H9 (cell line): ENCODE measurements at regions not wholly inside any gene's neighbourhood (a gene's known extent, or its start where the extent isn't known, plus 50 kb on each side); places are given as distances from the start of the nearest gene placed in this dataset.

Experiments
- DNase-seq: peaks from one replicate; pipeline ENCODE4 v3.0.0-alpha.2; 2017
- H2AFZ ChIP-seq: one replicate; pipeline ENCODE4 v1.6.1; 2013; ENCODE audit warnings: mild to moderate bottlenecking, low read length, control low read depth, moderate library complexity
- H2AK5ac ChIP-seq: 2 replicates; pipeline ENCODE4 v1.6.1; 2013; ENCODE audit warnings: low read length, control low read depth, mixed read lengths; ENCODE audit not compliant: insufficient read length
- H2BK120ac ChIP-seq: one replicate; pipeline ENCODE4 v1.6.1; 2013; ENCODE audit warnings: low read depth, mild to moderate bottlenecking, low read length, control low read depth, inconsistent platforms; ENCODE audit not compliant: poor library complexity, severe bottlenecking
- H2BK12ac ChIP-seq: 2 replicates; pipeline ENCODE4 v1.6.1; 2013; ENCODE audit warnings: low read length, control low read depth, mixed read lengths, low read depth; ENCODE audit not compliant: insufficient read length
- H2BK15ac ChIP-seq: 2 replicates; pipeline ENCODE4 v1.6.1; 2013; ENCODE audit warnings: low read depth, low read length, control low read depth
- H2BK20ac ChIP-seq: one replicate; pipeline ENCODE4 v1.6.1; 2013; ENCODE audit warnings: low read depth, mild to moderate bottlenecking, low read length, control low read depth, inconsistent platforms; ENCODE audit not compliant: poor library complexity, severe bottlenecking
- H2BK5ac ChIP-seq: 2 replicates; pipeline ENCODE4 v1.6.1; 2013; ENCODE audit warnings: low read length, control low read depth, mixed read lengths; ENCODE audit not compliant: insufficient read length
- H3K14ac ChIP-seq: 2 replicates; pipeline ENCODE4 v1.6.1; 2013; ENCODE audit warnings: low read length, control low read depth; ENCODE audit not compliant: insufficient read depth
- H3K18ac ChIP-seq: 2 replicates; pipeline ENCODE4 v1.6.1; 2013; ENCODE audit warnings: low read depth, mild to moderate bottlenecking, mixed read lengths, low read length, control low read depth; ENCODE audit not compliant: insufficient read length
- H3K23ac ChIP-seq: 2 replicates; pipeline ENCODE4 v1.6.1; 2013; ENCODE audit warnings: low read length, control low read depth, mixed read lengths, low read depth; ENCODE audit not compliant: insufficient read length
- H3K23me2 ChIP-seq: 2 replicates; pipeline ENCODE4 v1.6.1; 2013; ENCODE audit warnings: low read depth, mild to moderate bottlenecking, mixed read lengths, low read length, control low read depth; ENCODE audit not compliant: insufficient read length, poor library complexity, severe bottlenecking
- H3K27ac ChIP-seq: 2 replicates; pipeline ENCODE4 v1.5.1; 2013; ENCODE audit warnings: low read length, control low read depth, mixed read lengths, low read depth; ENCODE audit not compliant: insufficient read length
- H3K27me3 ChIP-seq: 2 replicates; pipeline ENCODE4 v1.6.1; 2013; ENCODE audit warnings: low read length, control low read depth, inconsistent platforms; ENCODE audit not compliant: insufficient read depth
- H3K4ac ChIP-seq: 2 replicates; pipeline ENCODE4 v1.6.1; 2013; ENCODE audit warnings: low read depth, mild to moderate bottlenecking, control low read depth, inconsistent platforms, low read length, moderate library complexity
- H3K4me1 ChIP-seq: 2 replicates; pipeline ENCODE4 v1.6.1; 2013; ENCODE audit warnings: low read length, control low read depth, inconsistent platforms; ENCODE audit not compliant: insufficient read depth
- H3K4me2 ChIP-seq: 2 replicates; pipeline ENCODE4 v1.6.1; 2013; ENCODE audit warnings: low read length, control low read depth, mixed read lengths; ENCODE audit not compliant: insufficient read length, insufficient read depth
- H3K56ac ChIP-seq: 2 replicates; pipeline ENCODE4 v1.6.1; 2013; ENCODE audit warnings: low read depth, mild to moderate bottlenecking, mixed read lengths, low read length, control low read depth; ENCODE audit not compliant: insufficient read length
- H3K79me1 ChIP-seq: 2 replicates; pipeline ENCODE4 v1.6.1; 2013; ENCODE audit warnings: low read depth, mild to moderate bottlenecking, moderate library complexity, low read length, control low read depth, inconsistent platforms; ENCODE audit not compliant: insufficient read depth, poor library complexity, severe bottlenecking
- H3K79me2 ChIP-seq: 2 replicates; pipeline ENCODE4 v1.6.1; 2013; ENCODE audit warnings: low read length, control low read depth, inconsistent platforms; ENCODE audit not compliant: insufficient read depth
- H3K9ac ChIP-seq: 2 replicates; pipeline ENCODE4 v1.6.1; 2013; ENCODE audit warnings: low read length, control low read depth, mixed read lengths; ENCODE audit not compliant: insufficient read length; ENCODE audit errors: extremely low read depth
- H3K9me3 ChIP-seq: one replicate; pipeline ENCODE4 v1.6.1; 2013; ENCODE audit warnings: low read depth, low read length, inconsistent platforms; ENCODE audit not compliant: control insufficient read depth
- H3T11ph ChIP-seq: one replicate; pipeline ENCODE4 v1.6.1; 2013; ENCODE audit warnings: mild to moderate bottlenecking, low read length, control low read depth, inconsistent platforms
- H4K20me1 ChIP-seq: one replicate; pipeline ENCODE4 v1.6.1; 2013; ENCODE audit not compliant: control insufficient read depth, insufficient read length, insufficient read depth
- H4K5ac ChIP-seq: 2 replicates; pipeline ENCODE4 v1.6.1; 2013; ENCODE audit warnings: low read depth, mild to moderate bottlenecking, mixed read lengths, low read length, control low read depth; ENCODE audit not compliant: insufficient read length
- H4K8ac ChIP-seq: replicated peaks from 2 replicates; pipeline ENCODE4 v1.6.1; 2013; ENCODE audit warnings: low read length, control low read depth, mixed read lengths, low read depth; ENCODE audit not compliant: insufficient read length
- H4K91ac ChIP-seq: 2 replicates; pipeline ENCODE4 v1.6.1; 2013; ENCODE audit warnings: low read depth, mild to moderate bottlenecking, moderate library complexity, mixed read lengths, low read length, control low read depth; ENCODE audit not compliant: insufficient read length
- H3K27ac Mint-ChIP-seq, 3 experiments: 2 replicates in 2 of 3; 3 replicates in 1 of 3; pipeline ENCODE4 v1.8.0; 2020 to 2021; ENCODE audit warnings: mixed read lengths in 3 of 3, mild to moderate bottlenecking in 1 of 3, moderate library complexity in 1 of 3
- H3K27me3 Mint-ChIP-seq: 2 replicates; pipeline ENCODE4 v1.8.0; 2021; ENCODE audit warnings: low read depth, mild to moderate bottlenecking, moderate library complexity, mixed read lengths
- H3K36me3 Mint-ChIP-seq, 3 experiments: 2 replicates in 2 of 3; 3 replicates in 1 of 3; pipeline ENCODE4 v1.8.0; 2020 to 2021; ENCODE audit warnings: low read depth in 3 of 3, mixed read lengths in 3 of 3; ENCODE audit not compliant: insufficient read depth in 1 of 3
- H3K4me1 Mint-ChIP-seq, 2 experiments: 2 replicates each; pipeline ENCODE4 v1.8.0; 2020; ENCODE audit warnings: mixed read lengths in 2 of 2
- H3K4me3 Mint-ChIP-seq, 2 experiments: 2 replicates in 1 of 2; 3 replicates in 1 of 2; pipeline ENCODE4 v1.8.0; 2020 to 2021; ENCODE audit warnings: mild to moderate bottlenecking in 2 of 2, mixed read lengths in 2 of 2, moderate library complexity in 1 of 2
- H3K9me3 Mint-ChIP-seq, 2 experiments: 2 replicates in 1 of 2; 3 replicates in 1 of 2; pipeline ENCODE4 v1.8.0; 2020; ENCODE audit warnings: mild to moderate bottlenecking in 2 of 2, mixed read lengths in 2 of 2, moderate library complexity in 1 of 2
- CTCF ChIP-seq: fragments of 200-600 bp; sonication (generic); conservative IDR thresholded peaks from 3 replicates; pipeline ENCODE4 v1.8.0; 2021; ENCODE audit warnings: antibody characterized with exemption, mild to moderate bottlenecking
- WGBS: extraction: QIAGEN DNeasy Blood & Tissue Kit; methylation state at CpG from one replicate; pipeline ENCODE4 v1.1.7; 2013; ENCODE audit warnings: missing lambda C conversion rate, low lambda C conversion rate, mixed read lengths; ENCODE audit not compliant: insufficient read length; ENCODE audit errors: extremely low coverage; 5-methylcytosine and 5-hydroxymethylcytosine counted together

GRCh38 chr7:142328551-142328950, 70.7 kb upstream of the PRSS58 start:
- H3K27ac Mint-ChIP-seq = no peak overlapping the region
- TF ChIP-seq CTCF = no peak
- Histone ChIP-seq H4K8ac (no peak overlapping the region), H4K5ac (no peak overlapping the region), H3K9ac (no peak overlapping the region), H2BK20ac (no peak overlapping the region), H3T11ph (no peak overlapping the region), H3K18ac (no peak overlapping the region), H4K20me1 (no peaks in the 10 kb centered on the region), H3K79me1 (no peaks in the 10 kb centered on the region), H3K4me1 (no peaks in the 10 kb centered on the region; the same call in 1 of the 2 replicates), H4K91ac (no peak overlapping the region), H3K14ac (no peak overlapping the region), H3K4me2 (no peak overlapping the region), H3K23ac (no peak overlapping the region), H2AFZ (no peak overlapping the region), H3K27me3 (no peaks in the 10 kb centered on the region), H3K9me3 (no peaks in the 10 kb centered on the region), H3K56ac (no peak overlapping the region), H2BK5ac (no peak overlapping the region), H2BK120ac (no peak overlapping the region), H3K27ac (no peak overlapping the region), H2BK15ac (no peak overlapping the region), H2BK12ac (no peak overlapping the region), H3K79me2 (no peaks in the 10 kb centered on the region), H2AK5ac (no peak overlapping the region), H3K4ac (no peak overlapping the region), H3K23me2 (no peaks in the 10 kb centered on the region)
- H3K4me3 Mint-ChIP-seq = no peak overlapping the region
- peaks cover 18 to 26% of the 10 kb centered on the region in 2 experiments for H3K4me1 Mint-ChIP-seq
- H3K27me3 Mint-ChIP-seq = peaks cover 5% of the 10 kb centered on the region
- no CpG with 5 or more reads among the region's 6 CpGs for WGBS
- DNase-seq = no peak
- no peaks in the 10 kb centered on the region for H3K36me3 Mint-ChIP-seq
- H3K9me3 Mint-ChIP-seq = no peaks in the 10 kb centered on the region
